Liver (tissue), 3 donors: ENCODE measurements at regions not wholly inside any gene's neighbourhood (a gene's known extent, or its start where the extent isn't known, plus 50 kb on each side); places are given as distances from the start of the nearest gene placed in this dataset.

ENCODE experiments used
- ATF3 ChIP-seq: IDR thresholded peaks from 2 replicates; pipeline ENCODE4 v1.6.1; 2016; ENCODE audit warnings: antibody characterized with exemption
- EGR1 ChIP-seq, 2 donors: IDR thresholded peaks; 2 replicates each; pipeline ENCODE4 v1.6.1; 2016 to 2018; ENCODE audit warnings: antibody characterized with exemption in 2 of 2, low read depth in 2 of 2
- FOXA1 ChIP-seq: IDR thresholded peaks from 2 replicates; pipeline ENCODE4 v1.6.1; 2016; ENCODE audit warnings: antibody characterized with exemption
- GABPA ChIP-seq, 2 donors: IDR thresholded peaks in 1 of 2; conservative IDR thresholded peaks in 1 of 2; 2 replicates each; pipeline ENCODE4 v1.6.1; 2016; ENCODE audit warnings: antibody characterized with exemption in 2 of 2, mild to moderate bottlenecking in 1 of 2, moderate library complexity in 1 of 2
- JUND ChIP-seq, 2 donors: IDR thresholded peaks; 2 replicates each; pipeline ENCODE4 v1.6.1; 2016; ENCODE audit warnings: antibody characterized with exemption in 2 of 2
- NR2F2 ChIP-seq: IDR thresholded peaks from 2 replicates; pipeline ENCODE4 v1.6.1; 2016; ENCODE audit warnings: antibody characterized with exemption
- RAD21 ChIP-seq, 2 donors: IDR thresholded peaks; 2 replicates each; pipeline ENCODE4 v1.6.1; 2016; ENCODE audit warnings: antibody characterized with exemption in 2 of 2, mild to moderate bottlenecking in 2 of 2
- REST ChIP-seq: IDR thresholded peaks from 2 replicates; pipeline ENCODE4 v1.6.1; 2016; ENCODE audit warnings: antibody characterized with exemption, mild to moderate bottlenecking
- RXRA ChIP-seq, 2 donors: IDR thresholded peaks; 2 replicates each; pipeline ENCODE4 v1.6.1; 2017 to 2018; ENCODE audit warnings: antibody characterized with exemption in 2 of 2, mild to moderate bottlenecking in 1 of 2
- SP1 ChIP-seq: IDR thresholded peaks from 2 replicates; pipeline ENCODE4 v1.6.1; 2018; ENCODE audit warnings: antibody characterized with exemption, mild to moderate bottlenecking
- TAF1 ChIP-seq: conservative IDR thresholded peaks from 2 replicates; pipeline ENCODE4 v1.6.1; 2016; ENCODE audit warnings: antibody characterized with exemption, mild to moderate bottlenecking
- YY1 ChIP-seq: IDR thresholded peaks from 2 replicates; pipeline ENCODE4 v1.6.1; 2016; ENCODE audit warnings: antibody characterized with exemption, mild to moderate bottlenecking
- ZBTB33 ChIP-seq: IDR thresholded peaks from 2 replicates; pipeline ENCODE4 v1.6.1; 2016; ENCODE audit warnings: antibody characterized with exemption
- TF ChIP-seq, protein P1 (sequence below): fragments of 150-350 bp; IDR thresholded peaks from 2 replicates; pipeline ENCODE4 v1.5.1; 2017; ENCODE audit warnings: improper control_type of control experiment, low read depth, low read length; ENCODE audit not compliant: missing input control
- donor health status: healthy.
- donor health status: healthy.

- no peak for TF ChIP-seq RAD21 (IDR thresholded peaks at IDR 0.05)
- TF ChIP-seq, protein P1, sequence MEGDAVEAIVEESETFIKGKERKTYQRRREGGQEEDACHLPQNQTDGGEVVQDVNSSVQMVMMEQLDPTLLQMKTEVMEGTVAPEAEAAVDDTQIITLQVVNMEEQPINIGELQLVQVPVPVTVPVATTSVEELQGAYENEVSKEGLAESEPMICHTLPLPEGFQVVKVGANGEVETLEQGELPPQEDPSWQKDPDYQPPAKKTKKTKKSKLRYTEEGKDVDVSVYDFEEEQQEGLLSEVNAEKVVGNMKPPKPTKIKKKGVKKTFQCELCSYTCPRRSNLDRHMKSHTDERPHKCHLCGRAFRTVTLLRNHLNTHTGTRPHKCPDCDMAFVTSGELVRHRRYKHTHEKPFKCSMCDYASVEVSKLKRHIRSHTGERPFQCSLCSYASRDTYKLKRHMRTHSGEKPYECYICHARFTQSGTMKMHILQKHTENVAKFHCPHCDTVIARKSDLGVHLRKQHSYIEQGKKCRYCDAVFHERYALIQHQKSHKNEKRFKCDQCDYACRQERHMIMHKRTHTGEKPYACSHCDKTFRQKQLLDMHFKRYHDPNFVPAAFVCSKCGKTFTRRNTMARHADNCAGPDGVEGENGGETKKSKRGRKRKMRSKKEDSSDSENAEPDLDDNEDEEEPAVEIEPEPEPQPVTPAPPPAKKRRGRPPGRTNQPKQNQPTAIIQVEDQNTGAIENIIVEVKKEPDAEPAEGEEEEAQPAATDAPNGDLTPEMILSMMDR = no peak
- TF ChIP-seq REST = no peak
- TF ChIP-seq SP1 = no peak
- TF ChIP-seq EGR1 (IDR thresholded peaks at IDR 0.05; ENCODE audit: low read depth in 2 of 2) = no peak
- TF ChIP-seq TAF1 = no peak
- TF ChIP-seq JUND (IDR thresholded peaks at IDR 0.05) = no peak
- no peak for TF ChIP-seq ATF3
- TF ChIP-seq YY1 = no peak
- TF ChIP-seq NR2F2 = no peak
- TF ChIP-seq RXRA (IDR thresholded peaks at IDR 0.05) = no peak
- TF ChIP-seq ZBTB33 = no peak
- no peak for TF ChIP-seq FOXA1
- TF ChIP-seq GABPA (IDR thresholded peaks at IDR 0.05 in 1 of 2, conservative IDR thresholded peaks at IDR 0.05 in 1 of 2) = no peak
Measured at GRCh38 chr9:82088591-82088990, 100.0 kb downstream of the SPATA31D1 start.
